Motor neuron (in vitro differentiated cells): ENCODE measurements at regions not wholly inside any gene's neighbourhood (a gene's known extent, or its start where the extent isn't known, plus 50 kb on each side); places are given as distances from the start of the nearest gene placed in this dataset.
A peak's percentile ranks its signal among the peaks of the same experiment; 100 is the strongest.

ENCODE experiments used
- ATAC-seq, 8 experiments: fragments of 200-7000 bp; cut with Tn5 transposase; replicated peaks in 6 of 8; 2 replicates each; pipeline ENCODE4 v1.8.0; 2021; ENCODE audit warnings: mild to moderate bottlenecking in 8 of 8, moderate library complexity in 8 of 8
- H3K27ac ChIP-seq, 2 donors: fragments of 250-450 bp; sonication (Bioruptor Pico); 2 replicates each; pipeline ENCODE4 v1.9.0; 2021; ENCODE audit warnings: antibody characterized with exemption in 2 of 2, mild to moderate bottlenecking in 2 of 2, moderate library complexity in 1 of 2
- H3K4me1 ChIP-seq, 2 donors: fragments of 250-450 bp; sonication (Bioruptor Pico); replicated peaks in 1 of 2; 2 replicates each; pipeline ENCODE4 v1.6.1; 2021; ENCODE audit warnings: antibody characterized with exemption in 2 of 2, mild to moderate bottlenecking in 2 of 2, moderate library complexity in 1 of 2
- H3K4me3 ChIP-seq, 5 donors: fragments of 250-450 bp; sonication (Bioruptor Pico); 2 replicates each; pipeline ENCODE4 v1.9.0; 2021; ENCODE audit warnings: antibody characterized with exemption in 5 of 5, mild to moderate bottlenecking in 5 of 5, moderate library complexity in 4 of 5
- WGBS, 10 experiments: fragments of 450-650 bp; shearing (Covaris generic); methylation state at CpG; one replicate each; pipeline ENCODE4 v1.0.0; 2022; 5-methylcytosine and 5-hydroxymethylcytosine counted together
- in situ Hi-C, 9 experiments: fragments of 400-800 bp; cut with MboI; loops; one replicate each; pipeline ENCODE4 v1.15.0; 2021; ENCODE audit warnings: low sequenced_read_pairs in 9 of 9, low pct_unique_long_range_greater_than_20kb in 2 of 9; ENCODE audit not compliant: unreplicated experiment in 9 of 9

DNA sequence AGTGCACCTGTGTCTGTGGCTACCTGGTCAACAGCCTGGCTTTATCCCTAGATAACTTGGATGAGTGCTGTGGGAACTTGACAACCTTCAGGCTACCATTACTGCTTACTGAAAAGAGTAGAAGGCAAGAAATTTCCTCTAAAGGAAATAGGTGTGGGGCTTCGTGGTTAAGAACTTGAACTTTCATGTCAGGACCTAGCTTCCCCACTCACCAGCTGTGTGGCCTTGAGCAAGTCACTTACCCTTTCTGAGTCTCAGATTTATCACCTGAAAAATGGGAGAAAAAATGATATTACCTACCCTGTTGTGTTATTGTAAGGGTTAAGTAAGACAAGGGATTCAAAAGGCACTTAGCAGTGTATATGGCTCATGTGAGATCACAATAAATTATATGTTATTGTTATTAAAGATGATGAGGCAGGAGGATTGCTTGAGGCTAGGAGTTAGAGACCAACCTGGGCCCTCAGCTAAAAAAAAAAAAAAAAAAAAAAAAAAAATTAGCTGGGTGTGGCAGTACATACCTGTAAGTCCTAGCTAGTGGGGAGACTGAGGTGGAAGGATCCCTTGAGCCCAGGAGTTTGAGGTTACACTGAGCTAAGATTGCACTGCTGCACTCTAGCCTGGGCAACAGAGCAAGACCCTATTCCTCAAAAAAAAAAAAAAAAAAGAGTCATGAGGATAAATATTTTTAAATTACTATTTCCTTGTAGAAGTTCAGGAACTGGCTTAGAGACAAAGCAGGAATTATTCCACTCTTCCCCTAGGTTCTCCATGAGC lies 97.0 kb upstream of the SPRY4 start:
- ATAC-seq: no peak
- in situ Hi-C loops: no loop called here
- Histone ChIP-seq H3K27ac (no peak overlapping the region), H3K4me3 (no peak overlapping the region), H3K4me1 (peaks cover 0 to 18% of the 10 kb centered on the region in 2 donors)
- 100% methylated on average over 1 of the region's 1 CpG; no CpG with 5 or more reads in 7 of the 10 experiments for WGBS, 10 experiments

GRCh38 chr5:142421228-142421617 lies 96.4 kb upstream of the SPRY4 start:
- peak in 1 of 8 experiments; percentile 21 for ATAC-seq
- Histone ChIP-seq H3K4me1 (peaks cover 0 to 12% of the 10 kb centered on the region in 2 donors), H3K27ac (no peak overlapping the region), H3K4me3 (no peak overlapping the region)
- in situ Hi-C loops: no loop called here
- WGBS, 10 experiments: 69 to 100% (median 96%) methylated on average over 1 to 5 of the region's 5 CpGs; no CpG with 5 or more reads in 1 of the 10 experiments

GRCh38 chr5:142420561-142421227 lies 95.9 kb upstream of the SPRY4 start:
- WGBS, 10 experiments: 25 to 75% (median 33%) methylated on average over 1 to 3 of the region's 3 CpGs; no CpG with 5 or more reads in 1 of the 10 experiments
- ATAC-seq: peak in 3 of 8 experiments; percentile 84 to 95 (median 93)
- in situ Hi-C loops: no loop called here
- Histone ChIP-seq H3K4me1 (peaks cover 0 to 9% of the 10 kb centered on the region in 2 donors), H3K4me3 (no peak overlapping the region), H3K27ac (no peak overlapping the region)

DNA sequence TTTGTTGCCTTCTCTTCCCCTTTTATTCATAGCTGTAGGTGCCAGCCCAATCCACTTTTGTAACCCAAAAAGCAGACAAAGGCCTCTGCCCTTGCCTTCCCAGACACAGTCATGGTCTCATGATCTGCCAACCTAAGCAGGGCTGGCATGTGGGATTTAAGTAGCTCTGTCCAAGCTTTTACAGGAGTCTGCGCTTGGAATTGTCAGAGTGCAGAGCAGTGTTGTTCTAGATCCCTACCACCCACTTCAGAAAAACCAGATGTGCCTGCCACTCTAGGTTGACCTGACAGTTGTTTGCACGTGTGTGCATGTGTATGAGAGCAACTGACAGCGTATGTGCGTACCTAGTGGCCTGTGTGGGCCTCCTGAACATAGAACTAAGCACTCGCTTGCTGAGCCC lies 87.8 kb upstream of the SPRY4 start:
- Histone ChIP-seq H3K4me1 (peaks cover 0 to 5% of the 10 kb centered on the region in 2 donors), H3K4me3 (no peak overlapping the region), H3K27ac (no peak overlapping the region)
- ATAC-seq: peak in 1 of 8 experiments; percentile 28
- 58 to 100% (median 92%) methylated on average over 2 to 4 of the region's 5 CpGs; no CpG with 5 or more reads in 5 of the 10 experiments for WGBS, 10 experiments
- in situ Hi-C loops: no loop called here

GRCh38 chr5:142411656-142412425 lies 87.0 kb upstream of the SPRY4 start:
- in situ Hi-C loops: no loop called here
- WGBS, 10 experiments: 75 to 100% (median 93%) methylated on average over 1 to 2 of the region's 4 CpGs; no CpG with 5 or more reads in 4 of the 10 experiments
- H3K4me3 ChIP-seq: no peak overlapping the region
- no peak overlapping the region for H3K27ac ChIP-seq
- ATAC-seq: no peak
- peaks cover 0 to 5% of the 10 kb centered on the region in 2 donors for H3K4me1 ChIP-seq

DNA sequence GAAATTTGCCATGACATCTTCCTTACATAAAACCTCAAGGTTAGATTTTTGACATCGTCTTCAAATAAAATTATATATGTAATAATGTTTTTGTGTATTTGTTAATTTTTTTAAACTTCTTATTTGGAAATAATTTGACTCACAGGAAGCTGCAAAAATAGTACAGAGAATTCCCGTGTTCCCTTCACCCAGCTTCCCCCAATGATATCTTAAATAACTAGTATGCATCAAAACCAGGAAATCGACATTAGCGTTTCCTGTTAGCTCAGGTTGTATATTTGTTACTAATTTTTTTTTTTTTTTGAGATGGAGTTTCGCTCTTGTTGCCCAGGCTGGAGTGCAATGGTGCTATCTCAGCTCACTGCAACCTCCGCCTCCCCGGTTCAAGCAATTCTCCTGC lies 86.3 kb upstream of the SPRY4 start:
- Histone ChIP-seq H3K4me3 (no peak overlapping the region), H3K27ac (no peak overlapping the region), H3K4me1 (peaks cover 0 to 5% of the 10 kb centered on the region in 2 donors)
- in situ Hi-C loops: no loop called here
- WGBS, 10 experiments: 89 to 100% (median 94%) methylated on average over 1 to 7 of the region's 7 CpGs
- ATAC-seq: no peak

DNA sequence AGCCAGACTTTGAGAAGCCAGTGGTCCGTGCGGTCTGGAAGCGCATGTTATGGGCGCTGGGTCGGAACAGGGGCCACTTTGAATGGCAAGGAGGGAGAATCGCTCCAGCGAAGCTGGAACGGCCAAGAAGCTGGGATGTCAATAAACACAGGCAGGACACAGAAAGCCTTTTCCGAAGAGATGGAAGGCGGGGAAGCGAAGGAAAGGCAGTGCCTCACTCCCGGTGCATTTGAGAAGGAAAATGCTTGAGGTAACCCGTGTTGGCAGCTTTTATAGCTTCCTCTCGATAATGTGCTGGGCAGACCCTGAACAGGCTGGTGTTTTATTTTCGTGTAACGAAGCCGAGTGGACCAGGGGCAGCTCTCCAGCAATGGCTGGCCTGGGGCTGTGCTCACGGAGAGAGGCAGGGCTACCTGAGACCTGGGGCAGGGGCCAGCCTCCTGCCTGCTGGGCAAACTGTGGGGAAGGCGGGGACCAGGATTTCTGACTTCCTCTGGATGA lies 84.2 kb upstream of the SPRY4 start:
- WGBS, 10 experiments: 79 to 100% (median 92%) methylated on average over 3 to 13 of the region's 19 CpGs; no CpG with 5 or more reads in 2 of the 10 experiments
- no peak for ATAC-seq
- Histone ChIP-seq H3K27ac (no peak overlapping the region), H3K4me3 (no peak overlapping the region), H3K4me1 (peaks cover 0 to 5% of the 10 kb centered on the region in 2 donors)
- in situ Hi-C loops: no loop called here

DNA sequence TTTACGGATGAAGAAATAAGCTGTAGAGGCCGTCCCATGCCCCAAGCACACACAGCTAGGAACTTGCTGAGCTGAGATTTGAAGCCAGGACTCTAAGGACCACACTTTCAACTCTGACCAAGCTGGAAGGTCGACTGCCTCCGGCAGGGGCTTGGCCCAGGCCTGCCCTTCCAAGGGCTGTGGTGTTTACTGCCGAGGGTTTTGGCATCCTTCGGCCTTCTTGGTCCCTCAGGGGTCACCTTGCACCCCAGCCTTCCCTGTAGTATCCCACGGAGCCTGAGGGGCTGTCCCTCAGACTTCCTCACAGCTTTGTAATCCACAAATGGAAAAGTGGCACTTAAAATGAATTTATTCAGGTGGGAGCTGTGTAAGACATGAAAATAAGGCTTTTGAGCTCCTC lies 83.7 kb upstream of the SPRY4 start:
- Histone ChIP-seq H3K4me1 (peaks cover 0 to 5% of the 10 kb centered on the region in 2 donors), H3K4me3 (no peak overlapping the region), H3K27ac (no peak overlapping the region)
- 69 to 90% (median 83%) methylated on average over 1 to 6 of the region's 7 CpGs; no CpG with 5 or more reads in 5 of the 10 experiments for WGBS, 10 experiments
- in situ Hi-C loops: no loop called here
- no peak for ATAC-seq

DNA sequence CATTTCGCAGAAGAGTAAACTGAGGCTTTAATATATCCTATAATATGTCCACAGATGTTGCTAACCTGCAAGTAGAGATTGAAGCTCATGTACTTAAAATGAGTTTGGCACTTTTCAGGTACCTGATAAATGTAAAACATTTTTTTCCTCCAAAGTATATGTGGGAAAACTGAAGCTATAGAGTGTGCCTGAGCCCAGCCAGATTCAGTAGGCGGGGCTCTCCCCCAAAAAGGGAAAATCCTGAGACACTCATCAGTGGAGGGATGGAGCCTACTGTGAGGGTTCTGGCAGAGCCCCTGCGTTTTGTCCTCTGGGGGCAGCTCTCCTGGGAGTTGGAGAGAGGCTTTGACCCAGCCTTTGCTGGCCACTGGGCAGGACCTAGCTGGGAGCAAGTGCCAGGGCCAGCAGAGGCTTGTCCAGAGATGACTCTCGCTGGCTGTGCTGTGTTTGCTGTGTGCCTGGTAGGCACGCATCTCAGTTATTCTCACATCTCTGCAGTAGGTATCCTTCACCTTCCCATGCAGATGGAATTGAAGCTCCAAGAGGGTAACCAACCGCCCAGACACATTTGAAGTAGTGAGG lies 81.1 kb upstream of the SPRY4 start:
- ATAC-seq: no peak
- in situ Hi-C loops: no loop called here
- Histone ChIP-seq H3K27ac (no peak overlapping the region), H3K4me1 (peaks cover 0 to 5% of the 10 kb centered on the region in 2 donors), H3K4me3 (no peak overlapping the region)
- WGBS, 10 experiments: 50 to 100% (median 89%) methylated on average over 1 to 3 of the region's 6 CpGs; no CpG with 5 or more reads in 5 of the 10 experiments

DNA sequence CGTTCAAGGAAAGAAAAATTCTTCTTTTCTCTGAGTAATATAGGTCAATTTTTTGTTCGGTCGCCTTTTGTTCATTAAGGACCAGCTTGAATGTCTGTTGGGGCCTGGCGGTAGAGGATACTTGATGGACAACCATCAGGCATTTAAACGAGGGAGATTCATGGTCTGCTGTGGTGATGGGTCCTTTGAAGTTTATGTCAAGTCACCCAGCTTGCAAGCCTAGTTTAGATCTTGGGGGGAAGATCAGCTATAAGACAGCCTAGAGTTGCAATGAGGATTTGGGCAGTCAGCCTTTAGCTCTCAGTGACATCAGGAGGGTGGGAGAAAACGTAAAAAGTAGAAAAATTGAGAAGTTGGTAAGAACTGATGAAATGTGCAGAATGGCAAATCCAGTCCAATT lies 80.2 kb upstream of the SPRY4 start:
- Histone ChIP-seq H3K27ac (no peak overlapping the region), H3K4me1 (peaks cover 0 to 10% of the 10 kb centered on the region in 2 donors), H3K4me3 (no peak overlapping the region)
- WGBS, 10 experiments: 20 to 92% (median 83%) methylated on average over 1 to 6 of the region's 6 CpGs; no CpG with 5 or more reads in 1 of the 10 experiments
- ATAC-seq: no peak
- in situ Hi-C loops: no loop called here

- H3K4me1 ChIP-seq: peaks cover 0 to 11% of the 10 kb centered on the region in 2 donors
- no peak for ATAC-seq
- no peak overlapping the region for H3K27ac ChIP-seq
- WGBS, 10 experiments: 58 to 100% (median 86%) methylated on average over 1 to 11 of the region's 14 CpGs; no CpG with 5 or more reads in 3 of the 10 experiments
- no peak overlapping the region for H3K4me3 ChIP-seq
- in situ Hi-C loops: no loop called here
These were observed 79.2 kb upstream of the SPRY4 start for GRCh38 chr5:142404046-142404477.

GRCh38 chr5:142403583-142403982 lies 78.8 kb upstream of the SPRY4 start:
- no peak overlapping the region for H3K27ac ChIP-seq
- in situ Hi-C loops: no loop called here
- no peak for ATAC-seq
- H3K4me3 ChIP-seq: no peak overlapping the region
- 50 to 100% (median 77%) methylated on average over 1 to 5 of the region's 7 CpGs; no CpG with 5 or more reads in 2 of the 10 experiments for WGBS, 10 experiments
- peaks cover 0 to 11% of the 10 kb centered on the region in 2 donors for H3K4me1 ChIP-seq
